ENCODE measurements at regions not wholly inside any gene's neighbourhood (a gene's known extent, or its start where the extent isn't known, plus 50 kb on each side); places are given as distances from the start of the nearest gene placed in this dataset.
A peak's percentile ranks its signal among the peaks of the same experiment; 100 is the strongest.

GRCh38 chr7:106777674-106778299 lies 87.3 kb upstream of the PIK3CG start:
- no peak for DNase-seq
- H3K27me3 ChIP-seq (ENCODE audit: insufficient read depth, low read length, poor library complexity, severe bottlenecking), result no peaks in the 10 kb centered on the region
- CTCF ChIA-PET, result no interaction called here
- no peaks in the 10 kb centered on the region for H3K4me1 Mint-ChIP-seq
- no peak overlapping the region for H3K4me3 ChIP-seq (ENCODE audit: low read length)
- H3K9me3 ChIP-seq (ENCODE audit: low read length), result no peaks in the 10 kb centered on the region
- H3K36me3 ChIP-seq (ENCODE audit: insufficient read depth, low read length), result no peaks in the 10 kb centered on the region
- peaks cover 0 to 2% (median 0%) of the 10 kb centered on the region in 5 donors for H3K9me3 Mint-ChIP-seq
- no peak overlapping the region for H3K4me3 Mint-ChIP-seq
- H3K36me3 Mint-ChIP-seq, result peaks cover 0 to 5% (median 0%) of the 10 kb centered on the region in 3 donors
- no peaks in the 10 kb centered on the region for H3K4me1 ChIP-seq (ENCODE audit: insufficient read depth, low read length)
- H3K27ac Mint-ChIP-seq, result peak overlapping the region in 1 of 8 donors; percentile 81
- peaks cover 5 to 22% of the 10 kb centered on the region in 2 donors for H3K27me3 Mint-ChIP-seq
- H3K27ac ChIP-seq (ENCODE audit: low read depth, low read length), result no peak overlapping the region
- POLR2A ChIA-PET, result no interaction called here

GRCh38 chr7:106778656-106779250 lies 86.3 kb upstream of the PIK3CG start:
- Mint-ChIP-seq H3K27me3 (peaks cover 5 to 18% of the 10 kb centered on the region in 2 donors), H3K9me3 (peaks cover 0 to 2% (median 0%) of the 10 kb centered on the region in 5 donors), H3K4me1 (no peaks in the 10 kb centered on the region), H3K36me3 (peaks cover 0 to 5% (median 0%) of the 10 kb centered on the region in 3 donors), H3K27ac (no peak overlapping the region), H3K4me3 (no peak overlapping the region)
- Histone ChIP-seq H3K4me3 (ENCODE audit: low read length) (no peak overlapping the region), H3K27me3 (ENCODE audit: insufficient read depth, low read length, poor library complexity, severe bottlenecking) (no peaks in the 10 kb centered on the region), H3K36me3 (ENCODE audit: insufficient read depth, low read length) (no peaks in the 10 kb centered on the region), H3K4me1 (ENCODE audit: insufficient read depth, low read length) (no peaks in the 10 kb centered on the region), H3K9me3 (ENCODE audit: low read length) (no peaks in the 10 kb centered on the region), H3K27ac (ENCODE audit: low read depth, low read length) (no peak overlapping the region)
- DNase-seq, result no peak
- ChIA-PET POLR2A (no interaction called here), CTCF (no interaction called here)

GRCh38 chr7:106779877-106780276 lies 85.2 kb upstream of the PIK3CG start:
- ChIA-PET POLR2A (no interaction called here), CTCF (no interaction called here)
- Histone ChIP-seq H3K4me3 (ENCODE audit: low read length) (no peak overlapping the region), H3K27me3 (ENCODE audit: insufficient read depth, low read length, poor library complexity, severe bottlenecking) (no peaks in the 10 kb centered on the region), H3K9me3 (ENCODE audit: low read length) (no peaks in the 10 kb centered on the region), H3K36me3 (ENCODE audit: insufficient read depth, low read length) (no peaks in the 10 kb centered on the region), H3K4me1 (ENCODE audit: insufficient read depth, low read length) (no peaks in the 10 kb centered on the region), H3K27ac (ENCODE audit: low read depth, low read length) (no peak overlapping the region)
- H3K27ac Mint-ChIP-seq, result no peak overlapping the region
- H3K9me3 Mint-ChIP-seq, result peaks cover 0 to 2% (median 0%) of the 10 kb centered on the region in 5 donors
- peaks cover 2 to 12% of the 10 kb centered on the region in 2 donors for H3K27me3 Mint-ChIP-seq
- H3K4me1 Mint-ChIP-seq, result no peaks in the 10 kb centered on the region
- H3K4me3 Mint-ChIP-seq, result no peak overlapping the region
- DNase-seq, result no peak
- H3K36me3 Mint-ChIP-seq, result peaks cover 0 to 5% (median 0%) of the 10 kb centered on the region in 3 donors

- POLR2A ChIA-PET, result no interaction called here
Observed at GRCh38 chr7:106781007-106781406, 84.1 kb upstream of the PIK3CG start.

GRCh38 chr7:106781828-106782544 lies 83.1 kb upstream of the PIK3CG start:
- no peaks in the 10 kb centered on the region for H3K36me3 Mint-ChIP-seq

More at GRCh38 chr7:106781007-106781406, 84.1 kb upstream of the PIK3CG start:
- Mint-ChIP-seq H3K27ac (no peak overlapping the region), H3K9me3 (peaks cover 0 to 2% (median 0%) of the 10 kb centered on the region in 5 donors), H3K36me3 (peaks cover 0 to 5% (median 0%) of the 10 kb centered on the region in 3 donors), H3K4me3 (no peak overlapping the region), H3K27me3 (peaks cover 4 to 9% of the 10 kb centered on the region in 2 donors), H3K4me1 (no peaks in the 10 kb centered on the region)
- no peak for DNase-seq
- CTCF ChIA-PET, result no interaction called here
- no peaks in the 10 kb centered on the region for H3K4me1 ChIP-seq (ENCODE audit: insufficient read depth, low read length)
- H3K9me3 ChIP-seq (ENCODE audit: low read length), result no peaks in the 10 kb centered on the region
- H3K27me3 ChIP-seq (ENCODE audit: insufficient read depth, low read length, poor library complexity, severe bottlenecking), result no peaks in the 10 kb centered on the region
- H3K36me3 ChIP-seq (ENCODE audit: insufficient read depth, low read length), result no peaks in the 10 kb centered on the region
- H3K4me3 ChIP-seq (ENCODE audit: low read length), result no peak overlapping the region
- H3K27ac ChIP-seq (ENCODE audit: low read depth, low read length), result no peak overlapping the region

GRCh38 chr7:106783286-106783685 lies 81.8 kb upstream of the PIK3CG start:
- ChIA-PET POLR2A (no interaction called here), CTCF (no interaction called here)
- Histone ChIP-seq H3K9me3 (ENCODE audit: low read length) (no peaks in the 10 kb centered on the region), H3K4me1 (ENCODE audit: insufficient read depth, low read length) (no peaks in the 10 kb centered on the region), H3K36me3 (ENCODE audit: insufficient read depth, low read length) (no peaks in the 10 kb centered on the region), H3K4me3 (ENCODE audit: low read length) (no peak overlapping the region), H3K27me3 (ENCODE audit: insufficient read depth, low read length, poor library complexity, severe bottlenecking) (no peaks in the 10 kb centered on the region), H3K27ac (ENCODE audit: low read depth, low read length) (no peak overlapping the region)
- Mint-ChIP-seq H3K27ac (no peak overlapping the region), H3K36me3 (no peaks in the 10 kb centered on the region), H3K4me3 (no peak overlapping the region), H3K4me1 (no peaks in the 10 kb centered on the region), H3K27me3 (peaks cover 3 to 14% of the 10 kb centered on the region in 2 donors), H3K9me3 (no peaks in the 10 kb centered on the region)
- no peak for DNase-seq

More at GRCh38 chr7:106781828-106782544, 83.1 kb upstream of the PIK3CG start:
- DNase-seq, result no peak
- H3K4me3 Mint-ChIP-seq, result no peak overlapping the region
- H3K36me3 ChIP-seq (ENCODE audit: insufficient read depth, low read length), result no peaks in the 10 kb centered on the region
- POLR2A ChIA-PET, result no interaction called here
- H3K4me3 ChIP-seq (ENCODE audit: low read length), result no peak overlapping the region
- no peaks in the 10 kb centered on the region for H3K9me3 ChIP-seq (ENCODE audit: low read length)
- H3K27ac ChIP-seq (ENCODE audit: low read depth, low read length), result no peak overlapping the region
- H3K27me3 ChIP-seq (ENCODE audit: insufficient read depth, low read length, poor library complexity, severe bottlenecking), result no peaks in the 10 kb centered on the region
- H3K27ac Mint-ChIP-seq, result no peak overlapping the region
- CTCF ChIA-PET, result no interaction called here
- peaks cover 3 to 8% of the 10 kb centered on the region in 2 donors for H3K27me3 Mint-ChIP-seq
- peaks cover 0 to 2% (median 0%) of the 10 kb centered on the region in 5 donors for H3K9me3 Mint-ChIP-seq
- H3K4me1 ChIP-seq (ENCODE audit: insufficient read depth, low read length), result no peaks in the 10 kb centered on the region
- H3K4me1 Mint-ChIP-seq, result no peaks in the 10 kb centered on the region

- ChIA-PET CTCF (interaction anchor here (0.9 to 1.8 kb wide), 6 partner anchors 9 to 713 kb away, joined by 3 to 5 read pairs (median 4); partner anchors contain the start of gene HBP1), POLR2A (no interaction called here)
- Histone ChIP-seq H3K27ac (ENCODE audit: low read depth, low read length) (no peak overlapping the region), H3K27me3 (ENCODE audit: insufficient read depth, low read length, poor library complexity, severe bottlenecking) (no peaks in the 10 kb centered on the region), H3K9me3 (ENCODE audit: low read length) (no peaks in the 10 kb centered on the region), H3K4me3 (ENCODE audit: low read length) (no peak overlapping the region), H3K36me3 (ENCODE audit: insufficient read depth, low read length) (no peaks in the 10 kb centered on the region), H3K4me1 (ENCODE audit: insufficient read depth, low read length) (no peaks in the 10 kb centered on the region)
- Mint-ChIP-seq H3K27me3 (peaks cover 3 to 14% of the 10 kb centered on the region in 2 donors), H3K36me3 (no peaks in the 10 kb centered on the region), H3K9me3 (no peaks in the 10 kb centered on the region), H3K4me3 (no peak overlapping the region), H3K27ac (no peak overlapping the region), H3K4me1 (peaks cover 3% of the 10 kb centered on the region in 3 donors)
- peak in 2 of 5 donors; percentile 21 to 26 for DNase-seq
Observed at GRCh38 chr7:106788637-106789036, 76.4 kb upstream of the PIK3CG start.

- Histone ChIP-seq H3K9me3 (ENCODE audit: low read length) (no peaks in the 10 kb centered on the region), H3K27ac (ENCODE audit: low read depth, low read length) (no peak overlapping the region), H3K36me3 (ENCODE audit: insufficient read depth, low read length) (no peaks in the 10 kb centered on the region), H3K4me3 (ENCODE audit: low read length) (no peak overlapping the region), H3K4me1 (ENCODE audit: insufficient read depth, low read length) (no peaks in the 10 kb centered on the region), H3K27me3 (ENCODE audit: insufficient read depth, low read length, poor library complexity, severe bottlenecking) (no peaks in the 10 kb centered on the region)
- peaks cover 3% of the 10 kb centered on the region in 3 donors for H3K4me1 Mint-ChIP-seq
- ChIA-PET CTCF (interaction anchor here (0.8 kb wide), 1 partner anchor 358 kb away, joined by 4 read pairs; no protein-coding TSS in a partner anchor), POLR2A (no interaction called here)
- peaks cover 0 to 10% of the 10 kb centered on the region in 2 donors for H3K27me3 Mint-ChIP-seq
- peak overlapping the region in 1 of 7 donors; percentile 37 for H3K4me3 Mint-ChIP-seq
- DNase-seq, result no peak
- H3K36me3 Mint-ChIP-seq, result no peaks in the 10 kb centered on the region
- H3K27ac Mint-ChIP-seq, result peak overlapping the region in 1 of 8 donors; percentile 26
- no peaks in the 10 kb centered on the region for H3K9me3 Mint-ChIP-seq
Observed at GRCh38 chr7:106791526-106791925, 73.6 kb upstream of the PIK3CG start.
